GM19397 (cell line): ENCODE measurements at regions not wholly inside any gene's neighbourhood (a gene's known extent, or its start where the extent isn't known, plus 50 kb on each side); places are given as distances from the start of the nearest gene placed in this dataset.

Experiments used
- ATAC-seq: cut with Tn5 transposase; IDR thresholded peaks from one replicate; pipeline ENCODE4 v1.9.1; 2021; ENCODE audit warnings: mild to moderate bottlenecking, moderate library complexity; ENCODE audit not compliant: unreplicated experiment

- no peak for ATAC-seq
Observed at GRCh38 chr18:72601944-72602343, 57.8 kb upstream of the CBLN2 start.

- no peak for ATAC-seq
Observed at GRCh38 chr18:72601481-72601880, 57.3 kb upstream of the CBLN2 start.
